HEK293 (cell line): ENCODE measurements at regions not wholly inside any gene's neighbourhood (a gene's known extent, or its start where the extent isn't known, plus 50 kb on each side); places are given as distances from the start of the nearest gene placed in this dataset.

Source experiments
- AEBP2 ChIP-seq: fragments of 450-650 bp; formaldehyde crosslinking; IDR thresholded peaks from 2 replicates; pipeline ENCODE4 v1.5.1; 2016; ENCODE audit warnings: missing biosample characterization, missing genetic modification characterization, borderline replicate concordance
- ZNF121 ChIP-seq: fragments of 450-650 bp; formaldehyde crosslinking; IDR thresholded peaks from 2 replicates; pipeline ENCODE4 v1.5.1; 2016; ENCODE audit warnings: missing biosample characterization, missing genetic modification characterization
- TF ChIP-seq, protein P1 (sequence below): fragments of 450-650 bp; formaldehyde crosslinking; IDR thresholded peaks from 2 replicates; pipeline ENCODE4 v1.5.1; 2016; ENCODE audit warnings: missing biosample characterization, missing genetic modification characterization

GRCh38 chr5:111580956-111581355, 68.6 kb upstream of the STARD4 start:
- no peak for TF ChIP-seq AEBP2 (tag by site-specific recombination)
- TF ChIP-seq, protein P1, sequence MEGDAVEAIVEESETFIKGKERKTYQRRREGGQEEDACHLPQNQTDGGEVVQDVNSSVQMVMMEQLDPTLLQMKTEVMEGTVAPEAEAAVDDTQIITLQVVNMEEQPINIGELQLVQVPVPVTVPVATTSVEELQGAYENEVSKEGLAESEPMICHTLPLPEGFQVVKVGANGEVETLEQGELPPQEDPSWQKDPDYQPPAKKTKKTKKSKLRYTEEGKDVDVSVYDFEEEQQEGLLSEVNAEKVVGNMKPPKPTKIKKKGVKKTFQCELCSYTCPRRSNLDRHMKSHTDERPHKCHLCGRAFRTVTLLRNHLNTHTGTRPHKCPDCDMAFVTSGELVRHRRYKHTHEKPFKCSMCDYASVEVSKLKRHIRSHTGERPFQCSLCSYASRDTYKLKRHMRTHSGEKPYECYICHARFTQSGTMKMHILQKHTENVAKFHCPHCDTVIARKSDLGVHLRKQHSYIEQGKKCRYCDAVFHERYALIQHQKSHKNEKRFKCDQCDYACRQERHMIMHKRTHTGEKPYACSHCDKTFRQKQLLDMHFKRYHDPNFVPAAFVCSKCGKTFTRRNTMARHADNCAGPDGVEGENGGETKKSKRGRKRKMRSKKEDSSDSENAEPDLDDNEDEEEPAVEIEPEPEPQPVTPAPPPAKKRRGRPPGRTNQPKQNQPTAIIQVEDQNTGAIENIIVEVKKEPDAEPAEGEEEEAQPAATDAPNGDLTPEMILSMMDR: no peak
- TF ChIP-seq ZNF121 (tag by site-specific recombination): no peak
